ENCODE measurements at regions not wholly inside any gene's neighbourhood (a gene's known extent, or its start where the extent isn't known, plus 50 kb on each side); places are given as distances from the start of the nearest gene placed in this dataset.

DNA sequence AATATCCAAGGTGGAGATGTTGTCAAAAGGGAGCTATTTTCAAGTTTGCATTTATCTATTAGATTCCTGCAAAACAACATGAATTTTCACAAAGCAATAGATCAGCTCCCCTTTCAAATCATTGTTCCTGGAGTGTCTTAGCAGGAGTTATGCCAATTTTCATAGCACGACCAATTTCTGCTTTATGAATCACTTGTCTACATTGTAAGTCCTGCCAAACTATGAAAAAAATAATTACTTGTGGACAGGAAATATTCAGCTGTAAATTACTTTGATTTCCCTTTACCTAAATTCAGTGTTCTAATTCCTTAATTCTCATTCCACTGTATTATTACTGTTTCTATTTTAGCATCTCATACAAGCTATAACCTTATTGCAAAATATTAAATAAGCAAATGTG, 1289.6 kb downstream of the NSUN3 start:
- TF ChIP-seq, protein P1, sequence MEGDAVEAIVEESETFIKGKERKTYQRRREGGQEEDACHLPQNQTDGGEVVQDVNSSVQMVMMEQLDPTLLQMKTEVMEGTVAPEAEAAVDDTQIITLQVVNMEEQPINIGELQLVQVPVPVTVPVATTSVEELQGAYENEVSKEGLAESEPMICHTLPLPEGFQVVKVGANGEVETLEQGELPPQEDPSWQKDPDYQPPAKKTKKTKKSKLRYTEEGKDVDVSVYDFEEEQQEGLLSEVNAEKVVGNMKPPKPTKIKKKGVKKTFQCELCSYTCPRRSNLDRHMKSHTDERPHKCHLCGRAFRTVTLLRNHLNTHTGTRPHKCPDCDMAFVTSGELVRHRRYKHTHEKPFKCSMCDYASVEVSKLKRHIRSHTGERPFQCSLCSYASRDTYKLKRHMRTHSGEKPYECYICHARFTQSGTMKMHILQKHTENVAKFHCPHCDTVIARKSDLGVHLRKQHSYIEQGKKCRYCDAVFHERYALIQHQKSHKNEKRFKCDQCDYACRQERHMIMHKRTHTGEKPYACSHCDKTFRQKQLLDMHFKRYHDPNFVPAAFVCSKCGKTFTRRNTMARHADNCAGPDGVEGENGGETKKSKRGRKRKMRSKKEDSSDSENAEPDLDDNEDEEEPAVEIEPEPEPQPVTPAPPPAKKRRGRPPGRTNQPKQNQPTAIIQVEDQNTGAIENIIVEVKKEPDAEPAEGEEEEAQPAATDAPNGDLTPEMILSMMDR (IDR thresholded peaks at IDR 0.05): no peak
- TF ChIP-seq POLR2A (IDR thresholded peaks at IDR 0.05): no peak
